ENCODE measurements at regions not wholly inside any gene's neighbourhood (a gene's known extent, or its start where the extent isn't known, plus 50 kb on each side); places are given as distances from the start of the nearest gene placed in this dataset.

GRCh38 chr7:140237390-140237789 lies 60.6 kb upstream of the KDM7A start:
- H3K27me3 ChIP-seq (ENCODE audit: control insufficient read depth, insufficient read depth, low read length) = no peaks in the 10 kb centered on the region
- no peak for FAIRE-seq
- no peaks in the 10 kb centered on the region for H3K9me3 ChIP-seq (ENCODE audit: control insufficient read depth in 2 of 3, insufficient read depth in 1 of 3, low read length in 3 of 3)
- TF ChIP-seq CTCF (IDR thresholded peaks at IDR 0.05; ENCODE audit: borderline replicate concordance, extremely low read depth, insufficient read depth) = no peak
- H3K4me1 ChIP-seq (ENCODE audit: control insufficient read depth in 2 of 3, insufficient read depth in 2 of 3, low read depth in 1 of 3, low read length in 3 of 3) = no peaks in the 10 kb centered on the region
- no peaks in the 10 kb centered on the region for H3K36me3 ChIP-seq (ENCODE audit: control insufficient read depth in 2 of 3, insufficient read depth in 3 of 3, low read length in 3 of 3)
- no peak overlapping the region for H3K9ac ChIP-seq (ENCODE audit: low read length in 3 of 3)
- intact Hi-C loops (cut with DNase I) = no loop called here
- H3K4me3 ChIP-seq (ENCODE audit: low read length in 3 of 3) = no peak overlapping the region
- DNase-seq = no peak
- H3K27ac ChIP-seq (ENCODE audit: low read depth in 2 of 2, low read length in 2 of 2) = no peak overlapping the region

GRCh38 chr7:140236626-140237025 lies 59.8 kb upstream of the KDM7A start:
- FAIRE-seq (no peak), DNase-seq (no peak)
- no peak overlapping the region for H3K27ac ChIP-seq (ENCODE audit: low read depth in 2 of 2, low read length in 2 of 2)
- no peaks in the 10 kb centered on the region for H3K27me3 ChIP-seq (ENCODE audit: control insufficient read depth, insufficient read depth, low read length)
- no peaks in the 10 kb centered on the region for H3K9me3 ChIP-seq (ENCODE audit: control insufficient read depth in 2 of 3, insufficient read depth in 1 of 3, low read length in 3 of 3)
- no peaks in the 10 kb centered on the region for H3K4me1 ChIP-seq (ENCODE audit: control insufficient read depth in 2 of 3, insufficient read depth in 2 of 3, low read depth in 1 of 3, low read length in 3 of 3)
- H3K9ac ChIP-seq (ENCODE audit: low read length in 3 of 3) = no peak overlapping the region
- no peaks in the 10 kb centered on the region for H3K36me3 ChIP-seq (ENCODE audit: control insufficient read depth in 2 of 3, insufficient read depth in 3 of 3, low read length in 3 of 3)
- H3K4me3 ChIP-seq (ENCODE audit: low read length in 3 of 3) = no peak overlapping the region
- no peak for TF ChIP-seq CTCF (IDR thresholded peaks at IDR 0.05; ENCODE audit: borderline replicate concordance, extremely low read depth, insufficient read depth)
- intact Hi-C loops (cut with DNase I) = no loop called here

GRCh38 chr7:140235114-140235513 lies 58.3 kb upstream of the KDM7A start:
- DNase-seq (no peak), FAIRE-seq (no peak)
- Histone ChIP-seq H3K27me3 (ENCODE audit: control insufficient read depth, insufficient read depth, low read length) (no peaks in the 10 kb centered on the region), H3K27ac (ENCODE audit: low read depth in 2 of 2, low read length in 2 of 2) (no peak overlapping the region), H3K4me1 (ENCODE audit: control insufficient read depth in 2 of 3, insufficient read depth in 2 of 3, low read depth in 1 of 3, low read length in 3 of 3) (peaks cover 0 to 2% (median 0%) of the 10 kb centered on the region in 3 donors), H3K36me3 (ENCODE audit: control insufficient read depth in 2 of 3, insufficient read depth in 3 of 3, low read length in 3 of 3) (no peaks in the 10 kb centered on the region), H3K4me3 (ENCODE audit: low read length in 3 of 3) (no peak overlapping the region), H3K9ac (ENCODE audit: low read length in 3 of 3) (no peak overlapping the region), H3K9me3 (ENCODE audit: control insufficient read depth in 2 of 3, insufficient read depth in 1 of 3, low read length in 3 of 3) (no peaks in the 10 kb centered on the region)
- no peak for TF ChIP-seq CTCF (IDR thresholded peaks at IDR 0.05; ENCODE audit: borderline replicate concordance, extremely low read depth, insufficient read depth)
- intact Hi-C loops (cut with DNase I) = no loop called here
